WTC11 (cell line): ENCODE measurements at regions not wholly inside any gene's neighbourhood (a gene's known extent, or its start where the extent isn't known, plus 50 kb on each side); places are given as distances from the start of the nearest gene placed in this dataset.

Experiments used
- ATAC-seq: fragments of 200-7000 bp; cut with Tn5 transposase; 2 replicates; pipeline ENCODE4 v1.10.0; 2021; ENCODE audit warnings: mild to moderate bottlenecking, moderate library complexity
- CTCF ChIA-PET: fragments of 300-600 bp; sonication (Branson Sonifier 250); formaldehyde crosslinking; loops from one replicate; lab custom pipeline; 2021; ENCODE audit warnings: antibody characterized with exemption; lab: Charles Lee
- POLR2A ChIA-PET: fragments of 350-600 bp; sonication (Branson Sonifier 250); formaldehyde crosslinking; loops from one replicate; lab custom pipeline; 2021; ENCODE audit warnings: antibody characterized with exemption; lab: Charles Lee
- DNase-seq: peaks from one replicate; pipeline ENCODE4 v3.0.0; 2021; ENCODE audit warnings: low spot score
- H3K27ac Mint-ChIP-seq: 2 replicates; pipeline ENCODE4 v1.8.0; 2021; ENCODE audit warnings: mixed read lengths
- H3K27me3 Mint-ChIP-seq: 2 replicates; pipeline ENCODE4 v1.8.0; 2021; ENCODE audit warnings: low read depth, mild to moderate bottlenecking, moderate library complexity, mixed read lengths
- H3K36me3 Mint-ChIP-seq: 2 replicates; pipeline ENCODE4 v1.8.0; 2021; ENCODE audit warnings: mixed read lengths
- H3K4me1 Mint-ChIP-seq: 2 replicates; pipeline ENCODE4 v1.8.0; 2022; ENCODE audit warnings: mixed read lengths
- H3K4me3 Mint-ChIP-seq: 2 replicates; pipeline ENCODE4 v1.8.0; 2021; ENCODE audit warnings: mild to moderate bottlenecking, moderate library complexity, mixed read lengths
- H3K9me3 Mint-ChIP-seq: 2 replicates; pipeline ENCODE4 v1.8.0; 2021; ENCODE audit warnings: mixed read lengths
- AR ChIP-seq: fragments of 250-450 bp; sonication (Bioruptor Pico); IDR thresholded peaks from 2 replicates; pipeline ENCODE4 v1.9.0; 2021; ENCODE audit warnings: mild to moderate bottlenecking
- ATF1 ChIP-seq: sonication (generic); formaldehyde crosslinking; IDR thresholded peaks from 2 replicates; pipeline ENCODE4 v1.8.1; 2023; ENCODE audit warnings: mild to moderate bottlenecking, moderate library complexity, missing genetic modification reagents
- ELF4 ChIP-seq: sonication (generic); formaldehyde crosslinking; IDR thresholded peaks from 2 replicates; pipeline ENCODE4 v1.8.1; 2022; ENCODE audit warnings: low read depth, mild to moderate bottlenecking, moderate library complexity, missing genetic modification reagents
- FOXP1 ChIP-seq: sonication (generic); formaldehyde crosslinking; IDR thresholded peaks from 2 replicates; pipeline ENCODE4 v1.8.0; 2022; ENCODE audit warnings: missing genetic modification reagents, mild to moderate bottlenecking, moderate library complexity, borderline replicate concordance
- GABPB1 ChIP-seq: sonication (generic); formaldehyde crosslinking; IDR thresholded peaks from 2 replicates; pipeline ENCODE4 v1.8.1; 2023; ENCODE audit warnings: mild to moderate bottlenecking, missing genetic modification reagents
- GTF2I ChIP-seq: fragments of 250-450 bp; sonication (Bioruptor Pico); conservative IDR thresholded peaks from 2 replicates; pipeline ENCODE4 v1.4.0; 2021; ENCODE audit warnings: mild to moderate bottlenecking
- MAX ChIP-seq: sonication (generic); formaldehyde crosslinking; IDR thresholded peaks from 2 replicates; pipeline ENCODE4 v1.8.0; 2022; ENCODE audit warnings: mild to moderate bottlenecking, missing genetic modification reagents
- NFATC4 ChIP-seq: fragments of 250-450 bp; sonication (Bioruptor Pico); IDR thresholded peaks from 2 replicates; pipeline ENCODE4 v1.9.0; 2021; ENCODE audit warnings: mild to moderate bottlenecking
- NR1H2 ChIP-seq: sonication (generic); formaldehyde crosslinking; IDR thresholded peaks from 2 replicates; pipeline ENCODE4 v1.9.0; 2021; ENCODE audit warnings: mild to moderate bottlenecking, moderate library complexity, missing genetic modification reagents
- NR3C1 ChIP-seq: sonication (generic); formaldehyde crosslinking; conservative IDR thresholded peaks from 2 replicates; pipeline ENCODE4 v1.8.1; 2023; ENCODE audit warnings: low read depth, mild to moderate bottlenecking, missing genetic modification reagents
- OVOL2 ChIP-seq: fragments of 250-450 bp; sonication (Bioruptor Pico); IDR thresholded peaks from 2 replicates; pipeline ENCODE4 v1.9.0; 2021; ENCODE audit warnings: mild to moderate bottlenecking, borderline replicate concordance
- PRRX2 ChIP-seq: fragments of 250-450 bp; sonication (Bioruptor Pico); IDR thresholded peaks from 2 replicates; pipeline ENCODE4 v1.8.0; 2021; ENCODE audit warnings: mild to moderate bottlenecking
- SP1 ChIP-seq: sonication (generic); formaldehyde crosslinking; conservative IDR thresholded peaks from 2 replicates; pipeline ENCODE4 v1.8.1; 2022; ENCODE audit warnings: missing genetic modification reagents
- TP53 ChIP-seq: sonication (generic); formaldehyde crosslinking; IDR thresholded peaks from 2 replicates; pipeline ENCODE4 v1.8.1; 2023; ENCODE audit warnings: mild to moderate bottlenecking, missing genetic modification reagents
- ZNF219 ChIP-seq: sonication (generic); formaldehyde crosslinking; IDR thresholded peaks from 2 replicates; pipeline ENCODE4 v1.8.0; 2023; ENCODE audit warnings: missing genetic modification reagents, mild to moderate bottlenecking, borderline replicate concordance
- ZNF263 ChIP-seq: sonication (generic); formaldehyde crosslinking; IDR thresholded peaks from 2 replicates; pipeline ENCODE4 v1.8.1; 2022; ENCODE audit warnings: low read depth, mild to moderate bottlenecking, moderate library complexity, missing genetic modification reagents
- ZNF671 ChIP-seq: fragments of 250-450 bp; sonication (Bioruptor Pico); IDR thresholded peaks from 2 replicates; pipeline ENCODE4 v1.8.0; 2021; ENCODE audit warnings: mild to moderate bottlenecking

GRCh38 chr22:22125579-22126468 is 118.8 kb upstream of the VPREB1 start (continued):
- no peak for TF ChIP-seq AR (CRISPR knock-in tag)

- TF ChIP-seq TP53 (CRISPR knock-in tag) (no peak), PRRX2 (CRISPR knock-in tag) (no peak)
- TF ChIP-seq, all 79 proteins: peak for 0
- ChIA-PET POLR2A (no interaction called here), CTCF (interaction anchor here (0.6 to 1.1 kb wide), 4 partner anchors 14 to 218 kb away, joined by 3 to 4 read pairs (median 3); no protein-coding TSS in a partner anchor)
- no peaks in the 10 kb centered on the region for H3K36me3 Mint-ChIP-seq
- peaks cover 95% of the 10 kb centered on the region for H3K27me3 Mint-ChIP-seq
- H3K9me3 Mint-ChIP-seq = no peaks in the 10 kb centered on the region
- ATAC-seq = no peak
- no peak overlapping the region for H3K4me3 Mint-ChIP-seq
- H3K4me1 Mint-ChIP-seq = 0 out of 2 replicates have a peak, but pooled peaks cover 9% of the 10 kb centered on the region
- DNase-seq = no peak
- H3K27ac Mint-ChIP-seq = no peak overlapping the region
Observed at GRCh38 chr22:22125028-22125578, 119.5 kb upstream of the VPREB1 start.

GRCh38 chr22:22124374-22124773 is 120.2 kb upstream of the VPREB1 start:
- ChIA-PET CTCF (interaction anchor here (1.1 kb wide), 1 partner anchor 14 kb away, joined by 4 read pairs; no protein-coding TSS in a partner anchor), POLR2A (no interaction called here)
- ATAC-seq (no peak; the same call in 1 of the 2 replicates), DNase-seq (no peak)
- Mint-ChIP-seq H3K27me3 (peaks cover 95% of the 10 kb centered on the region), H3K4me3 (no peak overlapping the region), H3K4me1 (0 out of 2 replicates have a peak, but pooled peaks cover 9% of the 10 kb centered on the region), H3K9me3 (no peaks in the 10 kb centered on the region), H3K27ac (no peak overlapping the region), H3K36me3 (no peaks in the 10 kb centered on the region)
- TF ChIP-seq ELF4 (CRISPR knock-in tag) (no peak), GTF2I (CRISPR knock-in tag) (no peak), ZNF263 (no peak), GABPB1 (CRISPR knock-in tag) (no peak), NFATC4 (no peak), ZNF219 (CRISPR knock-in tag) (no peak), NR1H2 (no peak), FOXP1 (no peak), MAX (CRISPR knock-in tag) (no peak), ZNF671 (CRISPR knock-in tag) (no peak), OVOL2 (CRISPR knock-in tag) (no peak), ATF1 (CRISPR knock-in tag) (no peak), NR3C1 (CRISPR knock-in tag) (no peak)

GRCh38 chr22:22123960-22124278 is 120.7 kb upstream of the VPREB1 start:
- CTCF ChIA-PET = interaction anchor here (1.1 kb wide), 1 partner anchor 13 kb away, joined by 4 read pairs; no protein-coding TSS in a partner anchor
- ATAC-seq (no peak; the same call in none of the 2 replicates), DNase-seq (no peak)
- H3K9me3 Mint-ChIP-seq = no peaks in the 10 kb centered on the region
- H3K27ac Mint-ChIP-seq = no peak overlapping the region
- H3K36me3 Mint-ChIP-seq = no peaks in the 10 kb centered on the region
- no peak overlapping the region for H3K4me3 Mint-ChIP-seq
- TF ChIP-seq SP1 (CRISPR knock-in tag) = no peak
- H3K4me1 Mint-ChIP-seq = 0 out of 2 replicates have a peak, but pooled peaks cover 9% of the 10 kb centered on the region
- POLR2A ChIA-PET = no interaction called here
- peaks cover 95% of the 10 kb centered on the region for H3K27me3 Mint-ChIP-seq
